ENCODE measurements at regions not wholly inside any gene's neighbourhood (a gene's known extent, or its start where the extent isn't known, plus 50 kb on each side); places are given as distances from the start of the nearest gene placed in this dataset.

- no TSS peak for BruUV-seq (replicated peaks)
- intact Hi-C loops (cut with micrococcal nuclease): no loop called here
- no peaks in the 10 kb centered on the region for H3K36me3 Mint-ChIP-seq (ENCODE audit: insufficient read depth, unreplicated experiment)
- no peaks in the 10 kb centered on the region for H3K4me1 Mint-ChIP-seq (ENCODE audit: insufficient read depth, unreplicated experiment)
- POLR2A ChIA-PET: no interaction called here
- H3K27ac Mint-ChIP-seq (ENCODE audit: low read depth, unreplicated experiment): no peak overlapping the region
- H3K9me3 Mint-ChIP-seq (ENCODE audit: unreplicated experiment): peaks cover 32% of the 10 kb centered on the region
- TF ChIP-seq CTCF (IDR thresholded peaks at IDR 0.05; ENCODE audit: unreplicated experiment): no peak
- H3K4me3 Mint-ChIP-seq (ENCODE audit: unreplicated experiment): no peak overlapping the region
- DNase-seq (ENCODE audit: unreplicated experiment): no peak
- CTCF ChIA-PET: no interaction called here
- no peaks in the 10 kb centered on the region for H3K27me3 Mint-ChIP-seq (ENCODE audit: insufficient read depth, unreplicated experiment)
These were observed 953.1 kb downstream of the PCDH17 start for GRCh38 chr13:58584610-58585009.

DNA sequence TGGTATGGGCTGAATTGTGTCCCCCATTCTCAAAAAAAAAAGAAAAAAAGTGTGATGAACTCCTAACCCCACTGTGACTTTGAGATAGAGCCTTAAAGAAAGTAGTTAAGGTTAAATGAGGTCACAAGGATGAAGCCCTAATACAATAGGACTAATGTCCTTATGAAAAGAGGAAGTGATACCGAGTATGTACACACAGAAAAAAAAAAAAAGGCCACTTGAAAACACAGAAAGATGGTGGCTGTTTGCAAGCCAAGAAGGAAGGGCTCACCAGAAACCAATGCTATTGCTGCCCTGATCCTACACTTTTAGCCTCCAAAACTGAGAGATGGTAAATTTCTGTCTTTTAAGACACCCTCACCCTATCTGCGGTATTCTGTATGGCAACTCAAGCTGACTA, 955.6 kb downstream of the PCDH17 start:
- peaks cover 41% of the 10 kb centered on the region for H3K9me3 Mint-ChIP-seq (ENCODE audit: unreplicated experiment)
- DNase-seq (ENCODE audit: unreplicated experiment): no peak
- ChIA-PET POLR2A (no interaction called here), CTCF (no interaction called here)
- H3K4me1 Mint-ChIP-seq (ENCODE audit: insufficient read depth, unreplicated experiment): no peaks in the 10 kb centered on the region
- no TSS peak for BruUV-seq (replicated peaks)
- no peaks in the 10 kb centered on the region for H3K36me3 Mint-ChIP-seq (ENCODE audit: insufficient read depth, unreplicated experiment)
- H3K27me3 Mint-ChIP-seq (ENCODE audit: insufficient read depth, unreplicated experiment): no peaks in the 10 kb centered on the region
- H3K27ac Mint-ChIP-seq (ENCODE audit: low read depth, unreplicated experiment): no peak overlapping the region
- TF ChIP-seq CTCF (IDR thresholded peaks at IDR 0.05; ENCODE audit: unreplicated experiment): no peak
- intact Hi-C loops (cut with micrococcal nuclease): no loop called here
- no peak overlapping the region for H3K4me3 Mint-ChIP-seq (ENCODE audit: unreplicated experiment)

DNA sequence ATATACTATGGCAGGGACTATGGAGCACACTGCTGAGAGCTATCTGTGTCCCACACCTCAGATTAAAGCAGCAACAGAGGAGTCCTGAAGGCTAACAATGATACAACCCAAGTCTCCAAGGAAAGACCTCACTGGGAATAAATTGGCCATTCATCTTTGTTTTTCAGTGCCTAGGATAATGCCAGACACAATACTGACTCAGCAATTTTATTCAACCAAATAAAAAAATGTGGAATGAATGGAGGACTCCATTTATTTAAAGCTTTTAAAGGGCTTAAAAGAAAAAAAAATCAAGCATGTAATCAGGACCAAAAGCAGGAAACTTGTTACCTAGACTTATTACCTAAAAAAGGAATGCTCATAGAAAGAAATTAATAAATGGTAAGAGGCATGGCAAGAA, 960.5 kb downstream of the PCDH17 start:
- POLR2A ChIA-PET: no interaction called here
- H3K36me3 Mint-ChIP-seq (ENCODE audit: insufficient read depth, unreplicated experiment): no peaks in the 10 kb centered on the region
- BruUV-seq (replicated peaks): no TSS peak

GRCh38 chr13:58592786-58593185, 961.2 kb downstream of the PCDH17 start:
- intact Hi-C loops (cut with micrococcal nuclease): no loop called here
- peaks cover 19% of the 10 kb centered on the region for H3K9me3 Mint-ChIP-seq (ENCODE audit: unreplicated experiment)
- H3K27ac Mint-ChIP-seq (ENCODE audit: low read depth, unreplicated experiment): no peak overlapping the region
- no peak overlapping the region for H3K4me3 Mint-ChIP-seq (ENCODE audit: unreplicated experiment)
- H3K4me1 Mint-ChIP-seq (ENCODE audit: insufficient read depth, unreplicated experiment): no peaks in the 10 kb centered on the region
- no peaks in the 10 kb centered on the region for H3K27me3 Mint-ChIP-seq (ENCODE audit: insufficient read depth, unreplicated experiment)
- ChIA-PET POLR2A (no interaction called here), CTCF (interaction anchor here (0.6 kb wide), 1 partner anchor 521 kb away, joined by 3 read pairs; no protein-coding TSS in a partner anchor)
- BruUV-seq (replicated peaks): no TSS peak
- DNase-seq (ENCODE audit: unreplicated experiment): no peak
- no peak for TF ChIP-seq CTCF (IDR thresholded peaks at IDR 0.05; ENCODE audit: unreplicated experiment)
- no peaks in the 10 kb centered on the region for H3K36me3 Mint-ChIP-seq (ENCODE audit: insufficient read depth, unreplicated experiment)

More for the DNA sequence above, 960.5 kb downstream of the PCDH17 start:
- no peak for DNase-seq (ENCODE audit: unreplicated experiment)
- intact Hi-C loops (cut with micrococcal nuclease): no loop called here
- CTCF ChIA-PET: interaction anchor here (0.6 kb wide), 1 partner anchor 522 kb away, joined by 3 read pairs; no protein-coding TSS in a partner anchor
- Mint-ChIP-seq H3K9me3 (ENCODE audit: unreplicated experiment) (peaks cover 26% of the 10 kb centered on the region), H3K4me1 (ENCODE audit: insufficient read depth, unreplicated experiment) (no peaks in the 10 kb centered on the region), H3K27me3 (ENCODE audit: insufficient read depth, unreplicated experiment) (no peaks in the 10 kb centered on the region), H3K27ac (ENCODE audit: low read depth, unreplicated experiment) (no peak overlapping the region), H3K4me3 (ENCODE audit: unreplicated experiment) (no peak overlapping the region)
- no peak for TF ChIP-seq CTCF (IDR thresholded peaks at IDR 0.05; ENCODE audit: unreplicated experiment)
